GM06990 (cell line): ENCODE measurements at regions not wholly inside any gene's neighbourhood (a gene's known extent, or its start where the extent isn't known, plus 50 kb on each side); places are given as distances from the start of the nearest gene placed in this dataset.
"Not testable (repeated sequence)": the region's sequence is repeated elsewhere in the genome, so short reads cannot be mapped to it uniquely, and the experiment has no call there.

Experiments
- DNase-seq: peaks from one replicate; pipeline ENCODE4 v3.0.0-alpha.2; 2011; ENCODE audit not compliant: insufficient read length; ENCODE audit errors: extremely low read depth
- H3K27me3 ChIP-seq: replicated peaks from 2 replicates; pipeline ENCODE4 v1.6.0; 2011; ENCODE audit warnings: low read length; ENCODE audit not compliant: control insufficient read depth, insufficient read depth
- H3K36me3 ChIP-seq: 2 replicates; pipeline ENCODE4 v1.5.1; 2011; ENCODE audit warnings: low read length; ENCODE audit not compliant: control insufficient read depth, insufficient read depth
- H3K4me3 ChIP-seq: replicated peaks from 2 replicates; pipeline ENCODE4 v1.5.1; 2011; ENCODE audit warnings: low read depth, mild to moderate bottlenecking, control low read depth, low read length
- TF ChIP-seq, protein P1 (sequence below): IDR thresholded peaks from 2 replicates; pipeline ENCODE4 v1.5.1; 2011; ENCODE audit warnings: low read length, control low read depth, mild to moderate bottlenecking, inconsistent platforms; ENCODE audit not compliant: insufficient read depth, poor library complexity, severe bottlenecking

DNA sequence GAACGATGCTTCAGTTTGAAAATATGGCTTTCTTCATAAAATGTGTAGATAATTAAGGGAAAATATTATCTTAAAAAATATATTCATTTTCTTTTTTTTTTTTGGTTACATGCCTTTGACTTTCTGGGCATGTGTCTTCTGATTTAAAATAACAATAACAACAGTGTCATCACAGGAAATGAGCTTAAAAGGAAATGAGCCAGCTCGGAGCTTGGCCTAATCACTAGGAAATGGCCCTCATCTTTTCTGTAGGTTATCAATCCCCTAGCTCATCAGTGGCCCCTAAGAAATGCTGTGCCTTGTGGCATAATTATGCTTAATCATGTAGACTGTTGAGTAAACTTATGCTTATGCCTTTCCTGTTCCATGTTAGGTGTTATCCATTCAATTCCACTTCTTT, 141.8 kb upstream of the FHL2 start:
- TF ChIP-seq, protein P1, sequence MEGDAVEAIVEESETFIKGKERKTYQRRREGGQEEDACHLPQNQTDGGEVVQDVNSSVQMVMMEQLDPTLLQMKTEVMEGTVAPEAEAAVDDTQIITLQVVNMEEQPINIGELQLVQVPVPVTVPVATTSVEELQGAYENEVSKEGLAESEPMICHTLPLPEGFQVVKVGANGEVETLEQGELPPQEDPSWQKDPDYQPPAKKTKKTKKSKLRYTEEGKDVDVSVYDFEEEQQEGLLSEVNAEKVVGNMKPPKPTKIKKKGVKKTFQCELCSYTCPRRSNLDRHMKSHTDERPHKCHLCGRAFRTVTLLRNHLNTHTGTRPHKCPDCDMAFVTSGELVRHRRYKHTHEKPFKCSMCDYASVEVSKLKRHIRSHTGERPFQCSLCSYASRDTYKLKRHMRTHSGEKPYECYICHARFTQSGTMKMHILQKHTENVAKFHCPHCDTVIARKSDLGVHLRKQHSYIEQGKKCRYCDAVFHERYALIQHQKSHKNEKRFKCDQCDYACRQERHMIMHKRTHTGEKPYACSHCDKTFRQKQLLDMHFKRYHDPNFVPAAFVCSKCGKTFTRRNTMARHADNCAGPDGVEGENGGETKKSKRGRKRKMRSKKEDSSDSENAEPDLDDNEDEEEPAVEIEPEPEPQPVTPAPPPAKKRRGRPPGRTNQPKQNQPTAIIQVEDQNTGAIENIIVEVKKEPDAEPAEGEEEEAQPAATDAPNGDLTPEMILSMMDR, result no peak
- Histone ChIP-seq H3K4me3 (no peak overlapping the region), H3K36me3 (no peaks in the 10 kb centered on the region), H3K27me3 (no peaks in the 10 kb centered on the region; the same call in none of the 2 replicates)
- no peak for DNase-seq

DNA sequence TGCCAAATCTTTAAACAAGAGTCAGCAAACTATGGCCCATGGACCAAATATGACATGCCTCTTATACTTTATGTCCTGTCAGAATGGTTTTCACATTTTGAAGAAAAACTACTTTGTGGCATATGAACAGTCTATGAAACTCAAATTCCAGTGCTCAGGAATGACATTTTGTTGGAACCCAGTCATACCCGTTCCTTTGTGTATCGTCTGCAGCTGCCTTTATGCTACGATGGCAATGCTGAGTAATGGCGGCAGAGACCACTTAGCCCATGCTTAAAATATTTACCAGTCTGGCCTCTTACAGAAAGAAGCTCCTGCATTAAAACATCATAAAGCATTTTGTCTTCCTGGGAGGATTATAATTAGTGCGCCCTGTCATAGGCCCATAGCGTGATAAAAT, 140.5 kb upstream of the FHL2 start:
- TF ChIP-seq, protein P1, result no peak
- no peak overlapping the region for H3K4me3 ChIP-seq
- no peak for DNase-seq
- no peaks in the 10 kb centered on the region; the same call in none of the 2 replicates for H3K27me3 ChIP-seq
- no peaks in the 10 kb centered on the region for H3K36me3 ChIP-seq

DNA sequence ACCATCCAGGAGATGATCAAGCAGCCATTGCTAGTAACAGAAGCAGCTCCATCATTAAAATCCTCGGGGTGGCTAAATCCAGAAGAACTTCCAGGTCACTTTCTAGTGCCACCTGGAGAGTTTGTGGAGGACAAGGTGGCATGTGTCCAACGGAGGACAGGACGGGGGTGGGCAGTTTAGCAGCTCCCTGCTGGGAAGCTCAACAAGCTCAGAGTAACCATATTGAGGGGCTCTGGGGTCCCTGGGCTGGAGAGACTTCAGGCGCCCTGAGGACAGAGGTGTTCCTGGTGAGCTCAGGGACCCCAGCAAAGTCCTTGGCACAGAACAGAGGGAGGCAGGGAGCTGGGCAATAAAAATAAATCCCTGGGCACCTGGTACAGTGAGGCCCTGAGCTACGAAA, 140.0 kb upstream of the FHL2 start:
- TF ChIP-seq, protein P1, result no peak
- H3K36me3 ChIP-seq, result no peaks in the 10 kb centered on the region
- no peaks in the 10 kb centered on the region; the same call in none of the 2 replicates for H3K27me3 ChIP-seq
- no peak overlapping the region for H3K4me3 ChIP-seq
- no peak for DNase-seq

DNA sequence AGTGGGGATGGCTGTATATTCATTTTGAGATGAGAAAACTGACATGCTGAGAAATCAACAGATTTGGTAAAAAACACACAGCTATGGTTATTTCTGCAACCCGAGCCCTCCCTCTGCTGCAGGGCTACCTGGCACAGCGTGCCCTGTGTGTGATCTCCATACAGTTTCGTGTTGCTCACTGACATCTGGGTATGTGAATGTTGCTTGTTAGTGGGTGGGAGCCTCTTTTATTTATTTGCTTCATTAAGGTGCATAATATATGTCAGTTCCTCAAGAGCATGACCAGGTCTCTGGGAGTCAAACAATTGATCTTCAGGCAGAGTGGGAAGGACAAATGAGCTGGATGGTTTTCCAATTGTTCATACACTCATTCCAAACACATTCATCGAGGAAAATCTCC, 139.1 kb upstream of the FHL2 start:
- no peaks in the 10 kb centered on the region; the same call in 1 of the 2 replicates for H3K27me3 ChIP-seq
- DNase-seq, result no peak
- no peak overlapping the region for H3K4me3 ChIP-seq
- no peaks in the 10 kb centered on the region for H3K36me3 ChIP-seq
- TF ChIP-seq, protein P1, result no peak

DNA sequence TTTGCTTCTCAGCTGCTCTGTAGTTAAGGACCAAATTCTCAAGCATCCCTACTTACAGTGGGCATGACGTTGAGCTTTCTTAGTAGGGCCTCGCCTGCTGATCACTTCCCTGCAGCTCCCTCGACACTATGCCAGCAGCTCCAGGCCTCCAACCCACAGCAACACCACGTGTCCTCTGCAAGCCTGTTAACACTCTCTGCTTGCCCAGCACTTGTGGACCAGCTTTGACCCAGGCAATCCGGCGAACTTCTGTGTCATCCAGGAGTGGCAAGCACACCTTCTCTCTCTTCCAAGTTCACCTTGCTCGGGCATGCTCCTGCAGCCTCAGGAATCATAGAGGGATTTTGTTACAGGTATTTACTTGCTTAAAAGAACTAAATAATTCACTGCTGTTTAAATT, 138.6 kb upstream of the FHL2 start:
- Histone ChIP-seq H3K27me3 (no peaks in the 10 kb centered on the region; the same call in 1 of the 2 replicates), H3K4me3 (no peak overlapping the region), H3K36me3 (no peaks in the 10 kb centered on the region)
- DNase-seq, result no peak
- TF ChIP-seq, protein P1, result no peak

DNA sequence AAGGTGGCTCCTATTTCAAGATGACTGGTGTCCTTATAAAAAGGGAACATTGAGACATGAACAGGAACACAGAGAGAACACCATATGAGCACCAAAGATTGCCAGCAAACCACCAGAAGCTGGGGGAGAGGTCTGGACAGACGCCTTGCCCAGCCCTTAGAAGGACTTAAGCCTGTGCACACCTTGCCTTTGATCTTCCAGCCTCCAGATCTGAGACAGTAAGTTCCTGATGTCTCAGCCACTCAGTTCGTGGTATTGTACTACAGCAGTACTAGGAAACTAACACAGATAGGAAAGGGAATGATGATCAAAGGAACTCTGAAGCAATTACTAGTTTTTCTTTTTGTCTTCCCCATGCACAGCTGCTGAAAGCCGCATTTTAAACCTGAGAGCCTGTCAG, 137.3 kb upstream of the FHL2 start:
- H3K36me3 ChIP-seq, result no peaks in the 10 kb centered on the region
- TF ChIP-seq, protein P1, result no peak
- no peak for DNase-seq
- no peaks in the 10 kb centered on the region; the same call in 1 of the 2 replicates for H3K27me3 ChIP-seq
- H3K4me3 ChIP-seq, result no peak overlapping the region

DNA sequence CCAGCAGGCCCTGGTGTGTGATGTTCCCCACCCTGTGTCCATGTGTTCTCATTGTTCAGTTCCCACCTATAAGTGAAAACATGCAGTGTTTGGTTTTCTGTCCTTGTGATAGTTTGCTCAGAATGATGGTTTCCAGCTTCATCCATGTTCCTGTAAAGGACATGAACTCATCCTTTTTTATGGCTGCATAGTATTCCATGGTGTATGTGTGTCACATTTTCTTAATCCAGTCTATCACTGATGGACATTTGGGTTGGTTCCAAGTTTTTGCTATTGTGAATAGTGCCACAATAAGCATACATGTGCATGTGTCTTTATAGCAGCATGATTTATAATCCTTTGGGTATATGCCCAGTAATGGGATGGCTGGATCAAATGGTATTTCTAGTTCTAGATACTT, 130.4 kb upstream of the FHL2 start:
- H3K4me3 ChIP-seq, H3K36me3 ChIP-seq, H3K27me3 ChIP-seq, DNase-seq: not testable (repeated sequence)
